ENCODE measurements at regions not wholly inside any gene's neighbourhood (a gene's known extent, or its start where the extent isn't known, plus 50 kb on each side); places are given as distances from the start of the nearest gene placed in this dataset.
"Not testable (repeated sequence)": the region's sequence is repeated elsewhere in the genome, so short reads cannot be mapped to it uniquely, and the experiment has no call there.

- DNase-seq (ENCODE audit: low spot score), result no peak
These were observed 1962.4 kb upstream of the TENM3 start for GRCh38 chr4:180280726-180281297.

GRCh38 chr4:180281724-180282123 lies 1961.5 kb upstream of the TENM3 start:
- no peak for DNase-seq (ENCODE audit: low spot score)

DNA sequence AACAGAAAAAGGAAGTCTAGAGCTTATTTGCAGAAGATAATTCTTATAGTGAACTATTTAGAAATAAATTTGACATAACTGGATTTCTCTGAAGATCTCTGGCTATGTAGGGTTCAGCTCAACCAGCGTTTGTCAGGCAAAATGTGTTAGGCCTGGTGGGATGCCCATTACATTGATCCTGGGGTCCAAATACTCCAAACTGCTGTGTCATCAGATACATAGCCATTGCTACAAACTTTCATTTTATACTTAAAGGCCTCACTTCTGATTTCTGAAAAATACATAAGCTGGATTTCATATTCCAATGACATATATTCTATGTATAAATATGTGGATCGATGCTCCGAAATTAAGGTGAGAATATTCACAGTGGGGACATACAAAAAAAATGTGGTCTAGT lies 1958.9 kb upstream of the TENM3 start:
- DNase-seq (ENCODE audit: low spot score), result no peak

- no peak for DNase-seq (ENCODE audit: low spot score)
These were observed 1957.4 kb upstream of the TENM3 start for GRCh38 chr4:180285796-180286195.

DNA sequence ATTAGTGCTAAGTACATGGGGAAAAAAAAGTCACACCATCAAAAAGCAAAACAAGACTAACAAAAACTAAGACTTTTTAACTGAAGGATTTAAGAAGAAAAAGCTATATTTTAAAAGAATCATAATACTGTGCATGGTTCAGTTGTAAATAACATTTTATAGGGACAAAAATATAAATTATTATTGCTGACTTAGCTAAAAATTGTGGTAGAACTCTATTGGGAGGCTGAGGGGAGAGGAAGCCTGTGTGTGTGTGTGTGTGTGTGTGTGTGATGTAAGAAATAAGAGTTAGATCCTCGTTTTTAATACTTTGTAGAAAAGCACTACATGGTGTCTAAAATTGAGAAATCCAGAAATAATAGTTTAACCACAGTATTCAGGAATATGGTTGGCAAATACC lies 1950.9 kb upstream of the TENM3 start:
- DNase-seq (ENCODE audit: low spot score), result no peak

DNA sequence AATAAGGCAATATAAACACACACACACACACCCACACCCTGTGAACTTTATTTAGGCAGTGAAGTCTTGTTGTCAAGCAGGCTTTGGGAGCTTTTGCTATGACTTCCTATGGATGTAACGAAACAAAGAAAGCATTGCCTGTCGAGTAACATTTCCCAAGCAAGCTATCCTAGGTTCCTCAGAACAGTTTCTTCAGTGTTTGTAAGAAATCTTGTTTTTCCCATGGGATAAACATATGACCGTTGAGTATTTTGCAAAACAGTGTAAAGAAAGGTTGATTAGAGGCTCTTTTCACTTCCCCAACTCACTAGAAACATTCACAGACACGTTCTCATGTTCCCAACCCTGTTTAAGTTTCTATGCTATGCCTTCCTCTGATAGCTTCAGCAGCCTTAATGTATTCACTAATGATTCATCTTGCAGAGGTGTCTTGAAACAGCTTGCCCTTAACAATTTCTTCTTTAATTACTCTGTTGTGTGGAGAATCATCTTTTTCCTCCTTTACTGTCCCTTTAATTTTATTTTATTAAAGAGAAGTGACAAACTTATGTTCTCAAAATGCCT lies 1947.1 kb upstream of the TENM3 start:
- DNase-seq (ENCODE audit: low spot score), result no peak

GRCh38 chr4:180304321-180304720 lies 1938.9 kb upstream of the TENM3 start:
- no peak for DNase-seq (ENCODE audit: low spot score)

- no peak for DNase-seq (ENCODE audit: low spot score)
These were observed 1932.6 kb upstream of the TENM3 start for GRCh38 chr4:180310616-180311015.

DNA sequence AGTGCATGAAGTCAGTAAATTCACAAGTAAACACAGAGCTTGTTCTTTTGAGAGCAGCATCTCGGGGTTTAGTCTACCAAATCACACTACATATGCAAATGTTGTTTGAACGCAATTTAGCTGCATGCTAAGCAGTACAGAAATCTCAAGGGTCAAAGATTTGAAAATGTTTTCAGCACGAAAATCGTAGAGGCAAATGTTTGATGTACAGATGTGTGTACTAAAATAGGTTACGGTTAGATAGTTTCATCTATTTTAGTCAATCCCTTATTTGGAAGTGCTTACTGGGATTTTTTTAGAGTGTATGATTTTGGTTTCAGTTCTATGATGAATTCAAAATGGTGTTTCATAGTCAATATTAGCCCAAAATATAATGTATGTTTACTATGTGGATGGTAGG lies 1928.2 kb upstream of the TENM3 start:
- DNase-seq (ENCODE audit: low spot score), result no peak

GRCh38 chr4:180330521-180330920 lies 1912.7 kb upstream of the TENM3 start:
- no peak for DNase-seq (ENCODE audit: low spot score)

GRCh38 chr4:180333162-180333561 lies 1910.0 kb upstream of the TENM3 start:
- no peak for DNase-seq (ENCODE audit: low spot score)

DNA sequence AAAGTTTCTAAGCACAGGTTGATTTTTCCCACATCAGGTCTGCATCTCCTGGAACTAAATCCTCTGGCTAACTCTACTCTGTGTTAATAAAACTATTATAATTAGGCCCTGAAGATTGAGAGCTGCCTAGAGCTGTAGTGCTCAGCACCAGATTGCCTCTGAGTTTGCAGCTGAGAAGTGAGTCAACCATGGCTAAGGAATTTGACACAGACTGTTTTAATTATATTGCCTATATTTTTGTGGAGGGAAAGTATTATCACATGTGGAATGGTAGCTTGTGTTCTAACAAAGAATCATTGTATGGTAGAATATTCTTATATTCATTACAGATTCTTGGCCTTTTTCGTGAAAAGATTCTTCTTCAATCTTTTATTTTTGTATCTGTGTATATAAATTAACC lies 1907.6 kb upstream of the TENM3 start:
- no peak for DNase-seq (ENCODE audit: low spot score)

GRCh38 chr4:180336494-180337090 lies 1906.6 kb upstream of the TENM3 start:
- no peak for DNase-seq (ENCODE audit: low spot score)

- no peak for DNase-seq (ENCODE audit: low spot score)
These were observed 1901.3 kb upstream of the TENM3 start for GRCh38 chr4:180341926-180342325.

- no peak for DNase-seq (ENCODE audit: low spot score)
These were observed 1892.3 kb upstream of the TENM3 start for GRCh38 chr4:180350901-180351300.

GRCh38 chr4:180356766-180357165 lies 1886.4 kb upstream of the TENM3 start:
- DNase-seq (ENCODE audit: low spot score), result no peak

- not testable (repeated sequence) for DNase-seq (ENCODE audit: low spot score)
These were observed 1883.1 kb upstream of the TENM3 start for GRCh38 chr4:180360113-180360512.

DNA sequence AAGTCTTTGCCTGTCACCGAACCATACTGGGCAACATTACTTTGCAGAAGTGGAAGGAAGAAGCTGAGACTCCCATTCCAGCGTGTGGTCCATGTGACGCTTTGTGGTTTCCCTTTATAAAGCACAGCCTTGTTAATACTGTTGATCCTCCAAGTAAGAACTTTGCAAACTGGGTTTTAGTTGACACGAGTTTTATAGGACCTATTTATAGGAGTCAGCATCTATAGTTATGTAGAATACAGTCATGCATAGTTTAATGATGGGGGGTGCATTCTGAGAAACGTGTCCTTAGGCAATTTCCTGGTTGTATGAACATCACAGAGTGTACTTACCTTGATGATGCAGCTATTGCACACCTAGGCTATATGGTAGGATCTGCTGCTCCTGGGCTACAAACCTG lies 1879.4 kb upstream of the TENM3 start:
- DNase-seq (ENCODE audit: low spot score), result no peak

DNA sequence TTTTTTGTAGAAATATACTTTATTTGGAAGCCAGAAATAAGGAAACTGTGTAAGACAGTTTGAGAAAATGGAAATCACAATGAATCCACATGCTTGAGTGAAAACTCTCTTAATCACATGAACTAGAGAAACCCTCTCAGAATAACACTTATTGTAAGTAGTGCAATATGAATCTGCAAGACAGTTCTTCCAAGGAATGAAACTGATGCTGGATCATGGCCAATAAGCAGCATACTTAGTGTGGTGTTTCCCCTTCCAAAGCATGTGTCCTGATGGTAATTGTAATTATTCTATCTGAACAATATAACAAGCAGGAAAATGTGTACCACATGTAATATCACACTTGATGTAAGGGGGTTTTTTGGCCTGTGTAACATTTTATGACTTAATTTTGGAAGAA lies 1870.5 kb upstream of the TENM3 start:
- no peak for DNase-seq (ENCODE audit: low spot score)

GRCh38 chr4:180377741-180378140 lies 1865.5 kb upstream of the TENM3 start:
- DNase-seq (ENCODE audit: low spot score), result no peak

DNA sequence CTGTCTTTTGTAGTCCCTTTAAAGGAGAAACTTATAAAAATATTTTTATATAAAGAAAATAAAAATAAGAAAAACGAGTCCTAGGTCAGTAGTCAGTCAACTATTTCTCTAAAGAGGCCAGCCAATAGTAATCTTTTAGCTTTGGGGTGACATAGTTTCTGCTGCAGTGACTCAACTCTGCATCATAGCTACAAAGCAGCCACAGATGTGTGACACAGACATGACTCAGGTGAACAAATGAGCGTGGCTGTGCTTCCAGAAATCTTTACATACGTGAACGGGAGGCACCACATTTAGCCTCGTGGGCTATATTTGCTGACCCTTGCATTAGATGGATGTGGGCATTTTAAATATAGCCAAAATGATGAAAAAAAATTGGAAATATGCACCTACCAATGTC lies 1862.5 kb upstream of the TENM3 start:
- no peak for DNase-seq (ENCODE audit: low spot score)

DNA sequence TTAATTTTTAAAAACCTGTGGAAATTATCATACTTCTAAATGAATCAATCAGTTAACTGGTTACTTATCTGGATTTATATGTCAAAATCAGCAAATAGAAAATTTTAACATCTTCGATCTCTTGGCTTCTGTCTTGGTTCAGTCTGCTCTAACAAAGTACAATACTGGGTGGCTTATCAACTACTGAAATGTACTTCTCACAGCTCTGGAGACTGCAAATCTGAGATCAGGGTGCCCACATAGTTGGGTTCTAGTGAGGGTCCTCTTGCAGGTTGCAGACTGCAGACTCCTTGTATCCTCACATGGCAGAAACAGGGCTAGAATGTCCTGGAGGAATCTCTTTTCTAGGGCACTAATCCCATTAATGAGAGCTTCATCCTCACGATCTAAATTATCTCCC lies 1851.6 kb upstream of the TENM3 start:
- no peak for DNase-seq (ENCODE audit: low spot score)

GRCh38 chr4:180394312-180394711 lies 1848.9 kb upstream of the TENM3 start:
- no peak for DNase-seq (ENCODE audit: low spot score)

DNA sequence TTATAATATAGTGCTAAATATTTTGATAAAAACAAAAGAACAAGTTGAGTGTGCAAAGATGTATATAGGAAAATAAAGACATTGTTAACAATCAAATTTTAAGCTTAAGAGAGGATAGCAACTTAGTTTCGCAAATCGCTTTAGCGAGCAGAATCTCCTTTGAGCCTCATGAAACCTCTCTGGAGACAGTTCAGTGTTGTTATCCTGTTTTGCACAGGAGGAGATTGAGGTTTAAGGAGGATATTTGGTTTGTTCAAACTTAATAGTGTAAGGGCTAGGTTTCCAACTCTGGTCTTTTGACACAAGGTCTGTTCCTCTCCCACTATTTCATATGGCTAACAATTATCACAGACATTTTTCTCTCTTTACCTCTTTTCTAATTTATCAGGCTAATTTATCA lies 1848.5 kb upstream of the TENM3 start:
- no peak for DNase-seq (ENCODE audit: low spot score)

Data from left forelimb (tissue), 1 donor.